Body of pancreas (tissue), 4 donors: ENCODE measurements at regions not wholly inside any gene's neighbourhood (a gene's known extent, or its start where the extent isn't known, plus 50 kb on each side); places are given as distances from the start of the nearest gene placed in this dataset.
A peak's percentile ranks its signal among the peaks of the same experiment; 100 is the strongest.

Experiments used
- ATAC-seq: fragments of 150-250 bp; one replicate; pipeline ENCODE4 v1.9.1; 2016
- DNase-seq, 4 donors: peaks; one replicate each; pipeline ENCODE4 v3.0.0-alpha.2; 2019
- H3K27ac ChIP-seq, 4 donors: fragments of 200-600 bp; sonication (generic); 1 replicate in 3 of 4; 2 replicates in 1 of 4; pipeline versions ENCODE4 v1.5.1 to v1.6.1; 2016 to 2019; ENCODE audit warnings: mild to moderate bottlenecking in 1 of 4, mixed read lengths in 1 of 4, moderate library complexity in 1 of 4
- H3K27me3 ChIP-seq, 2 donors: fragments of 200-600 bp; sonication (generic); one replicate each; pipeline ENCODE4 v1.6.0; 2016; ENCODE audit warnings: mild to moderate bottlenecking in 1 of 2
- H3K36me3 ChIP-seq, 2 donors: fragments of 200-600 bp; sonication (generic); replicated peaks in 1 of 2; 2 replicates each; pipeline ENCODE4 v1.5.1; 2016; ENCODE audit warnings: low read depth in 2 of 2; ENCODE audit not compliant: insufficient read depth in 1 of 2
- H3K4me1 ChIP-seq: fragments of 200-600 bp; sonication (generic); one replicate; pipeline ENCODE4 v1.6.0; 2016
- H3K4me3 ChIP-seq, 2 donors: fragments of 200-600 bp; sonication (generic); 1 replicate in 1 of 2; 2 replicates in 1 of 2; pipeline ENCODE4 v1.5.1; 2016 to 2019
- H3K9me3 ChIP-seq, 3 donors: fragments of 200-600 bp; sonication (generic); 1 replicate in 2 of 3; 2 replicates in 1 of 3; pipeline ENCODE4 v1.5.1; 2016
- POLR2A ChIP-seq, 3 donors: fragments of 450-650 bp; IDR thresholded peaks; one replicate each; pipeline ENCODE4 v1.6.1; 2016; ENCODE audit warnings: antibody characterized with exemption in 3 of 3, mild to moderate bottlenecking in 2 of 3
- WGBS, 2 donors: methylation state at CpG; one replicate each; pipeline ENCODE4 v1.1.5; 2017; 5-methylcytosine and 5-hydroxymethylcytosine counted together
- intact Hi-C: fragments of 100-400 bp; cut with DNase I; formaldehyde crosslinking; loops from one replicate; pipeline ENCODE4 v1.15.1; 2023
- TF ChIP-seq, protein P1 (sequence below), 7 experiments: fragments of 450-650 bp in 4 of 7; fragments of 200-600 bp in 3 of 7; sonication (generic) in 3 of 7; IDR thresholded peaks; one replicate each; pipeline ENCODE4 v1.5.1; 2016 to 2019; ENCODE audit warnings: antibody characterized with exemption in 7 of 7

DNA sequence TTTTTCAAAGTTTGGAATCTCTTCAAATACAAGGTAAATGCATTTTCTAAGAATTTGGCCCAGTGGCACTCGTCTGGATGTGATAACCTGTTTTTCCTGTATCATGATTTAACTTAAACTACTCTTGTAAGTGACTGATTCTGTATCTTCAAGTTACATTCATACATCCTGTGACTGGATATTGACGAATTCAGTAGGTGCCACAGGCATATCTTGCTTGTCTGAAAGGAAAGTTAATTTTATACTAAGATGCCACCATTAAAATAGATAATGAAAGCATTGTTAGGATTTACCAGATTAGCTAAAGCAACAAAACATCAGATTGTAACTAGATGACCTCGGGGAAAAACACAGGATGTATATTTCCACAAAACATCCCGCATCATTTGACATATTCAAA lies 175.3 kb upstream of the ZNF608 start:
- 68 to 69% methylated on average over 4 of the region's 4 CpGs for WGBS, 2 donors
- TF ChIP-seq POLR2A (IDR thresholded peaks at IDR 0.05): no peak
- TF ChIP-seq, protein P1, sequence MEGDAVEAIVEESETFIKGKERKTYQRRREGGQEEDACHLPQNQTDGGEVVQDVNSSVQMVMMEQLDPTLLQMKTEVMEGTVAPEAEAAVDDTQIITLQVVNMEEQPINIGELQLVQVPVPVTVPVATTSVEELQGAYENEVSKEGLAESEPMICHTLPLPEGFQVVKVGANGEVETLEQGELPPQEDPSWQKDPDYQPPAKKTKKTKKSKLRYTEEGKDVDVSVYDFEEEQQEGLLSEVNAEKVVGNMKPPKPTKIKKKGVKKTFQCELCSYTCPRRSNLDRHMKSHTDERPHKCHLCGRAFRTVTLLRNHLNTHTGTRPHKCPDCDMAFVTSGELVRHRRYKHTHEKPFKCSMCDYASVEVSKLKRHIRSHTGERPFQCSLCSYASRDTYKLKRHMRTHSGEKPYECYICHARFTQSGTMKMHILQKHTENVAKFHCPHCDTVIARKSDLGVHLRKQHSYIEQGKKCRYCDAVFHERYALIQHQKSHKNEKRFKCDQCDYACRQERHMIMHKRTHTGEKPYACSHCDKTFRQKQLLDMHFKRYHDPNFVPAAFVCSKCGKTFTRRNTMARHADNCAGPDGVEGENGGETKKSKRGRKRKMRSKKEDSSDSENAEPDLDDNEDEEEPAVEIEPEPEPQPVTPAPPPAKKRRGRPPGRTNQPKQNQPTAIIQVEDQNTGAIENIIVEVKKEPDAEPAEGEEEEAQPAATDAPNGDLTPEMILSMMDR (IDR thresholded peaks at IDR 0.05): no peak
- Histone ChIP-seq H3K27me3 (no peaks in the 10 kb centered on the region), H3K4me3 (no peak overlapping the region), H3K4me1 (peaks cover 24% of the 10 kb centered on the region), H3K27ac (peak overlapping the region in 2 of 4 donors; percentile 11 to 54), H3K9me3 (no peaks in the 10 kb centered on the region), H3K36me3 (no peaks in the 10 kb centered on the region)
- ATAC-seq (no peak), DNase-seq (no peak)
- intact Hi-C loops: no loop called here

DNA sequence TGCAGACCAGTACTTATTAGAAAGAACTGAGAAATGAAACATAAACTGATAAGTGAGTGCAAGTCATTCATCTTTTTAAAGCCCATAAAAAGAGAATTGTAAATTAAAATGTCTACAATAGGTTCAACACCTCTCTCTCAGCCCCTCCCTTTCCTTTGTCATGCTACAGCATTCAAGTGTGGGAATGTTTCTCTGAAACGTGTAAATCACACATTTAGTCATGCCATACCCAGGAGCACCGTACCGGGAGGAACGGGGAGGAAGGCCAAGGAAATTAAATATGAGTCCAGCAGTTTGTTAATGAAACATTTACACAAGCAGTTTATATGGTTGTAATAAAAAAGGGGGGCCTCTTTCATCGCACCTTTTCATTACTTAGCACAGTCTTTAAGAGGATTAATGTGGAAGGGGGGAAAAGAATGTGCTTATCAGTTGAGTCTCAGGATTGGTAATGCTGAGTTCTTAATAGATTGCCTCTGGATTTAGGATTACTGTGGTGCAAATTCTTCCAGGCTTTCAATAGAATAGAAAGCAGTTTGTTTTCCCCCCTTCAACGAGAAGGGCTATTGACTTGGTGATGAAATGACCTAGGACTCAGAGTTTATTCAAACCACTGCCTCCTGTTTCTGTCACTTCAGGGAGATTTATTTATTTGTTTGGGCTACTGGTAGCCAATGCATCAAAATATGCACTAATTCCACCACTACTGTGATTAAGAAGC lies 176.0 kb upstream of the ZNF608 start:
- 54 to 71% methylated on average over 6 of the region's 6 CpGs for WGBS, 2 donors
- Histone ChIP-seq H3K27ac (peak overlapping the region in 3 of 4 donors; percentile 11 to 54 (median 23)), H3K9me3 (no peaks in the 10 kb centered on the region), H3K4me3 (no peak overlapping the region), H3K27me3 (no peaks in the 10 kb centered on the region), H3K36me3 (no peaks in the 10 kb centered on the region), H3K4me1 (peaks cover 24% of the 10 kb centered on the region)
- TF ChIP-seq, protein P1 (IDR thresholded peaks at IDR 0.05): no peak
- TF ChIP-seq POLR2A (IDR thresholded peaks at IDR 0.05): no peak
- no peak for DNase-seq
- peak; percentile 77 for ATAC-seq
- intact Hi-C loops: no loop called here

DNA sequence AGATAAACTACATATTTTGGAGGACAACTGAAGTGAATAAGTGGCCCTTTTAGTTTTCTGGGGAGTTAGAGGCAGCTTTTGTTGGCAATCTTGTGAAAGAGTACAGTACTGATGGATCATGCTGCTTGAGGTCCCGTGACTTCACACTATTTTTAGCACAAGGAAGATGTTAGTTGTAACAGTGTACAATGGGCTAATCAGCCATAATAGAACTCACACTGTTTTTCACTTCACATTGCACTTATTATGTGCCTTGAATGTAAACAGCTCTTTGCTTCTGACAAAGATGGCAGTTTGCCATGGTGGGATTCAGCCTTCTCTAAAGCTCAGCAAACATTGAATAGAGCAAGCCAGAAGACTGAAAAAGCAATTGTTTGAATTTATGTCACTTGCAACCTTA lies 176.7 kb upstream of the ZNF608 start:
- no peaks in the 10 kb centered on the region for H3K9me3 ChIP-seq
- H3K36me3 ChIP-seq: no peaks in the 10 kb centered on the region
- H3K4me1 ChIP-seq: peaks cover 24% of the 10 kb centered on the region
- no peaks in the 10 kb centered on the region for H3K27me3 ChIP-seq
- H3K27ac ChIP-seq: peak overlapping the region in 3 of 4 donors; percentile 11 to 54 (median 23)
- WGBS, 2 donors: 3 to 21% methylated on average over 1 of the region's 1 CpG
- TF ChIP-seq, protein P1 (IDR thresholded peaks at IDR 0.05): no peak
- TF ChIP-seq POLR2A (IDR thresholded peaks at IDR 0.05): no peak
- DNase-seq (peak in 2 of 4 donors; percentile 6 to 20), ATAC-seq (peak; percentile 72)
- H3K4me3 ChIP-seq: no peak overlapping the region
- intact Hi-C loops: no loop called here

DNA sequence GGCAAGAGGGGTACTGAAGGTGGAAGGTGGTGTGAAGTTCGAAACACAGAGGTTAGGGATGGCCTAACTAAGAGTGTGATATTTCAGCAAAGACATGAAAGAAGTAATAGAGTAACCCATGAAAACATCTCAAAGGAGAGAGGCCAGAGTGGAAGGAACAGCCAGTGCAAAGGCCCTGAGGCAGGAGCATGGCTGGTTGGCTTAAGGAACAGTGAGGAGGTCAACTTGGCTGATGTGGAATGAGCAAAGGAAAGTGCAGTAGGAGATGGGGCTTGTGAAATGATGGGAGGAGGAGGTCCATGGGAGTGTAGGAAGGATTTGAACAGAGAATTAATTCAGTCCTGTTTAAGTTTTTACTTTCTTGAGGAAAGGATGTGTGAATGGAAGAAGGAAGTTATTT lies 178.3 kb upstream of the ZNF608 start:
- no peak for TF ChIP-seq POLR2A (IDR thresholded peaks at IDR 0.05)
- TF ChIP-seq, protein P1 (IDR thresholded peaks at IDR 0.05): no peak
- Histone ChIP-seq H3K4me3 (no peak overlapping the region), H3K36me3 (no peaks in the 10 kb centered on the region), H3K27me3 (no peaks in the 10 kb centered on the region), H3K9me3 (no peaks in the 10 kb centered on the region), H3K27ac (no peak overlapping the region), H3K4me1 (peaks cover 24% of the 10 kb centered on the region)
- DNase-seq (no peak), ATAC-seq (no peak)
- intact Hi-C loops: no loop called here
- 100% methylated on average over 1 of the region's 1 CpG for WGBS, 2 donors

DNA sequence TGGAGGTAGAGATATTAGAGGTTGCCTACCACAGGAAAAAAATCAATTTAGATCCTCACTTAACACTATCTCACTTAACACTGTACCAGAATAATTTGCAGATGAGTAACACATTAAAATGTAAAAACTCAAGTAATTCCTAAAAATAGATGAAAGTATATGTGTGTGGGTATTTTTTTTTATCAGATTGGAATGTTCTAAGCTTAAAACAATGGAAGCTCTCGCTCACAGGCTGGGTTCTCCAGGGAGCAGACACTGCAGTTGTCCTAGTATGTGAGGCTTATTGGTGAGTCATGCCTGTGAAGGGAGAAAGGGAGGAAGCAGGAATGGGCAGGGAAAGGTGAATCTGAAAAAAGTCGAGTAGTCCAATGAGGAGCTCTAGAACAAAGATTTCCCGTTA lies 181.3 kb upstream of the ZNF608 start:
- Histone ChIP-seq H3K27me3 (no peaks in the 10 kb centered on the region), H3K27ac (no peak overlapping the region), H3K36me3 (no peaks in the 10 kb centered on the region), H3K4me1 (peaks cover 18% of the 10 kb centered on the region), H3K9me3 (no peaks in the 10 kb centered on the region), H3K4me3 (no peak overlapping the region)
- TF ChIP-seq POLR2A (IDR thresholded peaks at IDR 0.05): no peak
- TF ChIP-seq, protein P1 (IDR thresholded peaks at IDR 0.05): no peak
- intact Hi-C loops: no loop called here
- ATAC-seq (no peak), DNase-seq (no peak)
- 88 to 92% methylated on average over 3 of the region's 3 CpGs for WGBS, 2 donors
